RWPE2 (cell line): ENCODE measurements at regions not wholly inside any gene's neighbourhood (a gene's known extent, or its start where the extent isn't known, plus 50 kb on each side); places are given as distances from the start of the nearest gene placed in this dataset.

Experiments used
- ATAC-seq: fragments of 200-7000 bp; cut with Tn5 transposase; 3 replicates; pipeline ENCODE4 v1.9.1; 2021; ENCODE audit warnings: low read depth
- DNase-seq: peaks from one replicate; pipeline ENCODE4 v3.0.0-alpha.2; 2020; ENCODE audit warnings: low spot score
- H3K27ac ChIP-seq: fragments of 450-650 bp; 2 replicates; pipeline ENCODE4 v1.5.1; 2017; ENCODE audit warnings: mild to moderate bottlenecking; ENCODE audit not compliant: poor library complexity, severe bottlenecking
- H3K27me3 ChIP-seq: fragments of 250-450 bp; sonication (Bioruptor Pico); 2 replicates; pipeline ENCODE4 v1.5.1; 2021; ENCODE audit warnings: mild to moderate bottlenecking, moderate library complexity; ENCODE audit not compliant: insufficient read depth, poor library complexity, severe bottlenecking
- H3K36me3 ChIP-seq: fragments of 250-450 bp; sonication (Bioruptor Pico); 2 replicates; pipeline ENCODE4 v1.5.1; 2020; ENCODE audit warnings: low read depth, mild to moderate bottlenecking, moderate library complexity
- H3K4me1 ChIP-seq: fragments of 250-450 bp; sonication (Bioruptor Pico); 2 replicates; pipeline ENCODE4 v1.5.1; 2021; ENCODE audit warnings: mild to moderate bottlenecking, moderate library complexity; ENCODE audit not compliant: insufficient read depth, poor library complexity, severe bottlenecking
- H3K4me3 ChIP-seq: fragments of 250-450 bp; sonication (Bioruptor Pico); 2 replicates; pipeline ENCODE4 v1.5.1; 2021; ENCODE audit warnings: mild to moderate bottlenecking, moderate library complexity; ENCODE audit not compliant: severe bottlenecking
- H3K9me3 ChIP-seq: fragments of 250-450 bp; sonication (Bioruptor Pico); 2 replicates; pipeline ENCODE4 v1.5.1; 2021; ENCODE audit warnings: mild to moderate bottlenecking, moderate library complexity; ENCODE audit not compliant: severe bottlenecking
- TF ChIP-seq, protein P1 (sequence below): fragments of 450-650 bp; IDR thresholded peaks from one replicate; pipeline ENCODE4 v1.5.1; 2017; ENCODE audit warnings: mild to moderate bottlenecking, moderate library complexity; ENCODE audit not compliant: poor library complexity, severe bottlenecking

DNA sequence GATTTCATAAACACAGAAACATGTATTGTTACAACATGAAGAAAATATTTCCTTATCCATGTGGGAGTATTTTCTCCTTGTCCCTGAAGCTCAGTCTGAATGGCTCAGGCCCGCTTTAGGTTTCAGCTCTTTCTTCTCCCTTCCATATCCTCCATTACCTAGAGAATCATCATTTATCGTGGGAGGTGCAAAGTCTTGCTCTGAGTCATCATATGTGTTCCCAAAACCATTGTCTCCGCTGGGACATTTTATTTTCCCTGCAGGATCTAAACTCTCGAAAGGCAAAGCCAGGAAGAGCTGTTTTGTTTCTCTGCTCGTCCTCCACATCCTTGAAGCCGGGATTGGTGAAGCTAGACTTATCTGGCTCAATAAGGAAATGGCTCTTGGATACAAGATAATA is 571.2 kb downstream of the EDEM1 start:
- no peaks in the 10 kb centered on the region for H3K27me3 ChIP-seq
- H3K36me3 ChIP-seq, result no peaks in the 10 kb centered on the region
- H3K27ac ChIP-seq, result no peak overlapping the region
- H3K4me1 ChIP-seq, result no peaks in the 10 kb centered on the region
- H3K9me3 ChIP-seq, result peaks cover 2% of the 10 kb centered on the region
- no peak overlapping the region for H3K4me3 ChIP-seq
- no peak for DNase-seq
- no peak for ATAC-seq
- TF ChIP-seq, protein P1, sequence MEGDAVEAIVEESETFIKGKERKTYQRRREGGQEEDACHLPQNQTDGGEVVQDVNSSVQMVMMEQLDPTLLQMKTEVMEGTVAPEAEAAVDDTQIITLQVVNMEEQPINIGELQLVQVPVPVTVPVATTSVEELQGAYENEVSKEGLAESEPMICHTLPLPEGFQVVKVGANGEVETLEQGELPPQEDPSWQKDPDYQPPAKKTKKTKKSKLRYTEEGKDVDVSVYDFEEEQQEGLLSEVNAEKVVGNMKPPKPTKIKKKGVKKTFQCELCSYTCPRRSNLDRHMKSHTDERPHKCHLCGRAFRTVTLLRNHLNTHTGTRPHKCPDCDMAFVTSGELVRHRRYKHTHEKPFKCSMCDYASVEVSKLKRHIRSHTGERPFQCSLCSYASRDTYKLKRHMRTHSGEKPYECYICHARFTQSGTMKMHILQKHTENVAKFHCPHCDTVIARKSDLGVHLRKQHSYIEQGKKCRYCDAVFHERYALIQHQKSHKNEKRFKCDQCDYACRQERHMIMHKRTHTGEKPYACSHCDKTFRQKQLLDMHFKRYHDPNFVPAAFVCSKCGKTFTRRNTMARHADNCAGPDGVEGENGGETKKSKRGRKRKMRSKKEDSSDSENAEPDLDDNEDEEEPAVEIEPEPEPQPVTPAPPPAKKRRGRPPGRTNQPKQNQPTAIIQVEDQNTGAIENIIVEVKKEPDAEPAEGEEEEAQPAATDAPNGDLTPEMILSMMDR, result no peak

DNA sequence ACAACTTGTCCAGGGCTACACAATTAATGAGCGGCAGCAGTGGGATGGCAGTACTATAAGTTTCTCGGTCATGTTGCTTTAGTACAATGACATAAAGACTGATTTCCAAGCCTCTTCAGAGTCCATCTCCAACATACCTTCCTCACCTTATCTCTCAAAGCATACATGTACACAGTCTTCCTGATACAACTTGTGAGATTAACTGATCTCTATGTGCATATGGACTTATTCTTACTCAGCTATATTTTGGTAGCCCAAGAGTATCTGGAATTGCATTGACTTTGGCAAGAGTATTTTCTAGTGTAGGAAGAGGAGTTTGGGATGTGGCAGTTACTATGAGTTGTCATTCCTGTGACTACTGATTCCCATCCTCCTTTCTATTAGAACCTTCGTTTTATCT is 575.0 kb downstream of the EDEM1 start:
- no peak for ATAC-seq
- no peaks in the 10 kb centered on the region for H3K27me3 ChIP-seq
- no peaks in the 10 kb centered on the region for H3K4me1 ChIP-seq
- peaks cover 2% of the 10 kb centered on the region for H3K9me3 ChIP-seq
- no peak overlapping the region for H3K4me3 ChIP-seq
- H3K36me3 ChIP-seq, result no peaks in the 10 kb centered on the region
- TF ChIP-seq, protein P1, result no peak
- no peak overlapping the region for H3K27ac ChIP-seq
- no peak for DNase-seq

DNA sequence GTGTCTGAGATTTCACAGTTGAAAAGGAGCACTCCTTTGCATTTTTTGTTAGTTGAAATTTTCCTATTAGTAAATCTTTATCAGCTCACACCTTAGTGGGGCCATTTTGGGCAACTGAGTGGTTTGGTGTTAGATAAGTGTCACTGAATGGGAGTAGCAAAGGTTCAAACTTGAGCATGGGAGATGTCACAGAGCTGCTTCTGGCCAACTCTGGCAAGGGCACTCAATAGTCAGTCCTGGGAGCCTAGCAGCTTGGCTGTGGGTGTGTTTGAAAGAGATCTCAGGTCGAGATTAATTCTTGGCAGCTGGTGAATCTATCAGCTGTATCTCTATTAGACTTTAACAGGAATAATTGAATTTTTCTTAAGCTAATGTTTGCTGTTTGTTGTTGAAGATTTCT is 579.3 kb downstream of the EDEM1 start:
- no peaks in the 10 kb centered on the region for H3K27me3 ChIP-seq
- no peak for ATAC-seq
- H3K36me3 ChIP-seq, result no peaks in the 10 kb centered on the region
- peaks cover under 1% of the 10 kb centered on the region for H3K9me3 ChIP-seq
- H3K27ac ChIP-seq, result no peak overlapping the region
- H3K4me3 ChIP-seq, result no peak overlapping the region
- no peaks in the 10 kb centered on the region for H3K4me1 ChIP-seq
- TF ChIP-seq, protein P1, result no peak
- no peak for DNase-seq

DNA sequence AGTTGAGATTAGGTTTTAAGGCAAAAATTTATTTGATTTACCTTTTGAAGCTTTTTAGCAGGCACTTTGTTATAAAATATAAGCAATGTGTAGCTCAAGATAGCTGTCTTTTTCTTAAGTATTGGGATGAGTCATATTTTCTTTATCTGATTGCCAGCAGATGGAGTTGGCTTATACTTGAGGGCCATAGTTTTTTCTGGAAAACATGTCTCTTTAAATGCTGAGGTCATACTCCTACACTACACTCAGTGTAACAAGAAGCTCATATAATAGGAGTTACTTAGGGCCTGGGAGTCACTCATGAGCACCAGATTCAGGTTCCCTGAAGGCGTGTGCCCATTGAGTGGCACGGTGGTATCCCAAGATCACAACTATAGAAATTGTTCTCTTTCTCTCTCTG is 579.8 kb downstream of the EDEM1 start:
- H3K36me3 ChIP-seq, result no peaks in the 10 kb centered on the region
- H3K27me3 ChIP-seq, result no peaks in the 10 kb centered on the region
- H3K4me3 ChIP-seq, result no peak overlapping the region
- H3K4me1 ChIP-seq, result no peaks in the 10 kb centered on the region
- H3K27ac ChIP-seq, result no peak overlapping the region
- TF ChIP-seq, protein P1, result no peak
- H3K9me3 ChIP-seq, result no peaks in the 10 kb centered on the region
- ATAC-seq, result no peak
- DNase-seq, result no peak

DNA sequence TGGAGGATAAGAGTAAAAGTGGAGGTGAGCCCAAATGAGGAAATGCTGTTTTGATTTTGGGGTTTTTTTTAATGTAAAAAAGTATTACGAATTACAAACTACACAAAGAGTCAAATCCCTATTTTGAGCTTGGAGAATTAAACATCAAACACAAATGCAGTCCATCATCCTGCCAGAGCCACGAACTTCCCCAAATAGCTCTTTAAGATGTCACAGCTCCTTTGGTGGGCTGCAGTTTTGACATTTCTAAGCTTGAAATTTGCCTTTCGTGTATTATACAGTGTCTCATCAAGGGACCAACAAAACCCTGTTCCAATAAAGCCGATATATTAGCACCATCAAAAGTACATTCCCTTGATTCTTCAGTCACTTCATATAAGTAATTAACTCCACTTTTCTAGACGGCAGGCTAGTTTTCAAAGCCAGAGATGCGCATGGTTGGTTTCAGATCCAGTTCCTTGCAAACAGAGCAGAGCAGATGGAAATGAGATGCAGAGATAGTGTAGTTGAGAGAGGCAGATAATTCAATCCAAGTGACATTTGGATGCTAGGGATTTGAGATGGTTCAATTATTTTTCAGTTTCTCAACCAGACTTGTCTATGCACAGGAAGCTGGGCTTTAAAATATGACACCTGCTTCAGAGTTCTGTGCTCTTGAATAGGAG is 580.9 kb downstream of the EDEM1 start:
- Histone ChIP-seq H3K36me3 (no peaks in the 10 kb centered on the region), H3K4me3 (no peak overlapping the region), H3K9me3 (no peaks in the 10 kb centered on the region), H3K4me1 (no peaks in the 10 kb centered on the region), H3K27ac (no peak overlapping the region), H3K27me3 (no peaks in the 10 kb centered on the region)
- TF ChIP-seq, protein P1, result no peak
- DNase-seq, result no peak
- no peak for ATAC-seq
